H1 (cell line): ENCODE measurements at regions not wholly inside any gene's neighbourhood (a gene's known extent, or its start where the extent isn't known, plus 50 kb on each side); places are given as distances from the start of the nearest gene placed in this dataset.

Experiments used
- CTCF ChIA-PET: fragments of 300-600 bp; sonication (Branson Sonifier 250); formaldehyde crosslinking; loops from one replicate; lab custom pipeline; 2021; ENCODE audit not compliant: partially characterized antibody; lab: Charles Lee
- POLR2A ChIA-PET: fragments of 300-600 bp; sonication (Branson Sonifier 250); formaldehyde crosslinking; loops from one replicate; lab custom pipeline; 2021; ENCODE audit warnings: inconsistent platforms; ENCODE audit not compliant: partially characterized antibody; lab: Charles Lee
- DNase-seq, 2 experiments: peaks; one replicate each; pipeline versions ENCODE4 v3.0.0 to v3.0.0-alpha.2; 2010 to 2022; ENCODE audit warnings: low spot score in 2 of 2, low read depth in 1 of 2, mixed read lengths in 1 of 2
- FAIRE-seq: peaks from 2 replicates; lab custom pipeline; 2011; peaks lifted over from hg19 to GRCh38; lab: Jason Lieb, UNC
- H2AFZ ChIP-seq: 2 replicates; pipeline ENCODE4 v1.8.1; 2012; ENCODE audit warnings: low read length, inconsistent platforms
- H2AK5ac ChIP-seq: 2 replicates; pipeline ENCODE4 v1.6.1; 2013; ENCODE audit warnings: low read depth, low read length
- H2BK120ac ChIP-seq: replicated peaks from 2 replicates; pipeline ENCODE3; 2013; ENCODE audit warnings: low read depth, low read length, inconsistent platforms
- H2BK12ac ChIP-seq: 2 replicates; pipeline ENCODE4 v1.6.1; 2013; ENCODE audit warnings: low read depth, low read length
- H2BK15ac ChIP-seq: 2 replicates; pipeline ENCODE4 v1.6.1; 2013; ENCODE audit warnings: low read length
- H2BK20ac ChIP-seq: 2 replicates; pipeline ENCODE4 v1.6.1; 2013; ENCODE audit warnings: low read length
- H2BK5ac ChIP-seq: 2 replicates; pipeline ENCODE4 v1.6.1; 2013; ENCODE audit warnings: low read depth, low read length
- H3K14ac ChIP-seq: 2 replicates; pipeline ENCODE4 v1.6.1; 2013; ENCODE audit warnings: inconsistent platforms; ENCODE audit not compliant: insufficient read length
- H3K18ac ChIP-seq: 2 replicates; pipeline ENCODE4 v1.6.1; 2013; ENCODE audit warnings: low read length; ENCODE audit errors: extremely low read depth
- H3K23ac ChIP-seq: 2 replicates; pipeline ENCODE4 v1.6.1; 2013; ENCODE audit warnings: inconsistent platforms; ENCODE audit not compliant: insufficient read length
- H3K23me2 ChIP-seq: 2 replicates; pipeline ENCODE4 v1.6.1; 2013; ENCODE audit warnings: low read depth, low read length
- H3K27ac ChIP-seq: 2 replicates; pipeline ENCODE4 v1.6.1; 2011; ENCODE audit warnings: low read depth, low read length, inconsistent platforms
- H3K27me3 ChIP-seq, 4 experiments: replicated peaks in 1 of 4; 1 replicate in 1 of 4; 2 replicates in 3 of 4; pipeline versions ENCODE4 v1.6.1 to v1.8.1; 2011 to 2013; ENCODE audit warnings: low read length in 3 of 4, mild to moderate bottlenecking in 3 of 4, inconsistent platforms in 2 of 4, mixed read lengths in 2 of 4, moderate library complexity in 1 of 4; ENCODE audit not compliant: control insufficient read depth in 3 of 4, insufficient read depth in 3 of 4; ENCODE audit errors: extremely low read depth in 1 of 4
- H3K36me3 ChIP-seq, 4 experiments: 2 replicates each; pipeline versions ENCODE4 v1.6.1 to v1.8.1; 2011 to 2013; ENCODE audit warnings: mild to moderate bottlenecking in 4 of 4, low read length in 3 of 4, moderate library complexity in 2 of 4, control low read depth in 1 of 4, inconsistent platforms in 1 of 4; ENCODE audit not compliant: insufficient read depth in 4 of 4, control insufficient read depth in 2 of 4
- H3K4ac ChIP-seq: replicated peaks from 2 replicates; pipeline ENCODE3; 2013; ENCODE audit warnings: low read length, low read depth, mixed read lengths, inconsistent platforms; ENCODE audit not compliant: insufficient read length
- H3K4me1 ChIP-seq, 4 experiments: replicated peaks in 1 of 4; 1 replicate in 1 of 4; 2 replicates in 3 of 4; pipeline versions ENCODE4 v1.6.1 to v1.8.1; 2011 to 2013; ENCODE audit warnings: low read length in 3 of 4, inconsistent platforms in 2 of 4, mixed read lengths in 1 of 4; ENCODE audit not compliant: insufficient read depth in 4 of 4, control insufficient read depth in 3 of 4
- H3K4me2 ChIP-seq, 2 experiments: 2 replicates each; pipeline versions ENCODE4 v1.6.1 to v1.8.1; 2011 to 2013; ENCODE audit warnings: low read depth in 2 of 2, low read length in 2 of 2, control low read depth in 1 of 2, inconsistent platforms in 1 of 2, mild to moderate bottlenecking in 1 of 2; ENCODE audit not compliant: insufficient read depth in 1 of 2
- H3K4me3 ChIP-seq, 4 experiments: fragments of 200-600, 300-600 bp in 1 of 4; sonication (generic), shearing (Covaris generic), sonication (Bioruptor Twin) in 1 of 4; 2 replicates each; pipeline versions ENCODE4 v1.5.1 to v1.8.1; 2011 to 2016; ENCODE audit warnings: low read length in 4 of 4, low read depth in 3 of 4, control low read depth in 2 of 4, inconsistent platforms in 2 of 4, mild to moderate bottlenecking in 2 of 4, mixed read lengths in 1 of 4, moderate library complexity in 1 of 4; ENCODE audit not compliant: insufficient read depth in 2 of 4; ENCODE audit errors: extremely low read depth in 1 of 4
- H3K56ac ChIP-seq: replicated peaks from 2 replicates; pipeline ENCODE3; 2013; ENCODE audit warnings: low read depth, mild to moderate bottlenecking, mixed read lengths, low read length, inconsistent platforms; ENCODE audit not compliant: insufficient read length
- H3K79me1 ChIP-seq: 2 replicates; pipeline ENCODE4 v1.6.1; 2013; ENCODE audit warnings: low read depth, low read length, control low read depth
- H3K79me2 ChIP-seq, 2 experiments: 2 replicates each; pipeline versions ENCODE4 v1.6.1 to v1.8.1; 2012 to 2013; ENCODE audit warnings: low read length in 2 of 2, mild to moderate bottlenecking in 2 of 2, inconsistent platforms in 1 of 2; ENCODE audit not compliant: insufficient read depth in 2 of 2, control insufficient read depth in 1 of 2
- H3K9ac ChIP-seq, 4 experiments: replicated peaks in 1 of 4; 1 replicate in 1 of 4; 2 replicates in 3 of 4; pipeline versions ENCODE4 v1.6.1 to v1.8.1; 2011 to 2013; ENCODE audit warnings: low read depth in 3 of 4, low read length in 3 of 4, control low read depth in 2 of 4, mild to moderate bottlenecking in 2 of 4, moderate library complexity in 2 of 4, inconsistent platforms in 1 of 4; ENCODE audit errors: extremely low read depth in 1 of 4
- H3K9me3 ChIP-seq, 2 experiments: 2 replicates each; pipeline versions ENCODE4 v1.6.1 to v1.8.1; 2012 to 2013; ENCODE audit warnings: mild to moderate bottlenecking in 2 of 2, moderate library complexity in 2 of 2, control low read depth in 1 of 2, inconsistent platforms in 1 of 2, low read depth in 1 of 2, low read length in 1 of 2, mixed read lengths in 1 of 2; ENCODE audit not compliant: insufficient read depth in 2 of 2
- H4K20me1 ChIP-seq, 2 experiments: replicated peaks in 1 of 2; 2 replicates each; pipeline versions ENCODE3 to v1.8.1; 2011 to 2013; ENCODE audit warnings: inconsistent platforms in 2 of 2, low read length in 2 of 2, mild to moderate bottlenecking in 1 of 2; ENCODE audit not compliant: insufficient read depth in 2 of 2, control insufficient read depth in 1 of 2
- H4K5ac ChIP-seq: 2 replicates; pipeline ENCODE4 v1.6.1; 2013; ENCODE audit warnings: low read length, low read depth, mixed read lengths, inconsistent platforms; ENCODE audit not compliant: insufficient read length
- H4K8ac ChIP-seq: 2 replicates; pipeline ENCODE4 v1.8.0; 2013; ENCODE audit warnings: mild to moderate bottlenecking, moderate library complexity, low read length, inconsistent platforms; ENCODE audit not compliant: insufficient read depth; ENCODE audit errors: extremely low read depth
- H4K91ac ChIP-seq: replicated peaks from 2 replicates; pipeline ENCODE3; 2013; ENCODE audit warnings: low read length, mixed read lengths, inconsistent platforms; ENCODE audit not compliant: insufficient read length
- CBX5 ChIP-seq: fragments of 300-800, 300-1000 bp; sonication (generic); IDR thresholded peaks from 2 replicates; pipeline ENCODE4 v1.7.1; 2016; ENCODE audit warnings: antibody characterized with exemption, low read length, low read depth
- E2F6 ChIP-seq: IDR thresholded peaks from 2 replicates; pipeline ENCODE4 v1.6.1; 2012; ENCODE audit warnings: inconsistent platforms
- EGR1 ChIP-seq: IDR thresholded peaks from 2 replicates; pipeline ENCODE4 v1.6.1; 2011; ENCODE audit warnings: low read depth, low read length, borderline replicate concordance
- EP300 ChIP-seq, 2 experiments: IDR thresholded peaks; 1 replicate in 1 of 2; 2 replicates in 1 of 2; pipeline ENCODE4 v1.6.1; 2011 to 2012; ENCODE audit warnings: low read depth in 2 of 2, low read length in 2 of 2, mild to moderate bottlenecking in 2 of 2, borderline replicate concordance in 1 of 2, inconsistent platforms in 1 of 2, moderate library complexity in 1 of 2
- EZH2 ChIP-seq: fragments of 200-600 bp; sonication (generic); IDR thresholded peaks from 2 replicates; pipeline ENCODE4 v1.7.1; 2012; ENCODE audit warnings: low read depth, mild to moderate bottlenecking, moderate library complexity, low read length, inconsistent platforms; ENCODE audit not compliant: severe bottlenecking
- KDM1A ChIP-seq: fragments of 200-600, 300-600 bp; sonication (generic); IDR thresholded peaks from 2 replicates; pipeline ENCODE4 v1.7.1; 2016; ENCODE audit warnings: mild to moderate bottlenecking, low read length, borderline replicate concordance
- PHF8 ChIP-seq: fragments of 200-600 bp; sonication (generic); conservative IDR thresholded peaks from 2 replicates; pipeline ENCODE4 v1.7.1; 2012; ENCODE audit warnings: low read depth, mild to moderate bottlenecking, inconsistent platforms, low read length, moderate library complexity
- POU5F1 ChIP-seq: IDR thresholded peaks from 2 replicates; pipeline ENCODE4 v1.6.1; 2011; ENCODE audit warnings: low read depth, mild to moderate bottlenecking, low read length, moderate library complexity
- RXRA ChIP-seq: IDR thresholded peaks from 2 replicates; pipeline ENCODE4 v1.6.1; 2011; ENCODE audit warnings: low read depth, mild to moderate bottlenecking, low read length, moderate library complexity; ENCODE audit not compliant: insufficient read depth
- SIN3A ChIP-seq, 2 experiments: IDR thresholded peaks in 1 of 2; conservative IDR thresholded peaks in 1 of 2; 2 replicates each; pipeline ENCODE4 v1.6.1; 2011 to 2012; ENCODE audit warnings: low read length in 2 of 2, improper control_type of control experiment in 1 of 2, low read depth in 1 of 2, mild to moderate bottlenecking in 1 of 2
- TAF7 ChIP-seq: optimal IDR thresholded peaks from 2 replicates; pipeline ENCODE3; 2011; ENCODE audit warnings: low read depth, mild to moderate bottlenecking, inconsistent platforms, low read length, moderate library complexity, borderline replicate concordance
- TCF12 ChIP-seq: IDR thresholded peaks from 2 replicates; pipeline ENCODE4 v1.6.1; 2011; ENCODE audit warnings: low read depth, mild to moderate bottlenecking, low read length
- WGBS, 2 experiments: shearing (Covaris generic) in 1 of 2; methylation state at CpG; one replicate each; pipeline versions ENCODE4 v1.1.6 to v1.1.7; 2013 to 2015; ENCODE audit warnings: low lambda C conversion rate in 2 of 2, mixed read lengths in 2 of 2, inconsistent platforms in 1 of 2, low coverage in 1 of 2, missing lambda C conversion rate in 1 of 2; ENCODE audit not compliant: insufficient replicate concordance in 2 of 2, insufficient coverage in 1 of 2, insufficient read length in 1 of 2; ENCODE audit errors: extremely low coverage in 1 of 2, missing lambda C conversion rate in 1 of 2; 5-methylcytosine and 5-hydroxymethylcytosine counted together

- H3K4me1 ChIP-seq, result no peaks in the 10 kb centered on the region
- no peak overlapping the region for H2AK5ac ChIP-seq
- H2BK20ac ChIP-seq, result no peak overlapping the region
- 0 out of 2 replicates have a peak overlapping the region, but pooled peaks have one; percentile 53 for H2AFZ ChIP-seq
- no peaks in the 10 kb centered on the region for H3K36me3 ChIP-seq
- no peak overlapping the region for H2BK5ac ChIP-seq
- H3K9ac ChIP-seq, result no peak overlapping the region
- H3K4ac ChIP-seq, result no peak overlapping the region
- H3K14ac ChIP-seq, result no peak overlapping the region
- POLR2A ChIA-PET, result no interaction called here
- no peak overlapping the region for H3K4me2 ChIP-seq
- H3K23ac ChIP-seq, result no peak overlapping the region
- FAIRE-seq (no peak), DNase-seq (no peak)
- H4K5ac ChIP-seq, result no peak overlapping the region
- no peak overlapping the region for H3K4me3 ChIP-seq
- H3K79me1 ChIP-seq, result no peaks in the 10 kb centered on the region
- no peaks in the 10 kb centered on the region for H3K23me2 ChIP-seq
- 90% methylated on average over 3 of the region's 3 CpGs; no CpG with 5 or more reads in 1 of the 2 experiments for WGBS, 2 experiments
- no peak overlapping the region for H2BK15ac ChIP-seq
- CTCF ChIA-PET, result interaction anchor here (0.7 to 2.2 kb wide), 4 partner anchors 9 to 34 kb away, joined by 3 to 7 read pairs (median 4); no protein-coding TSS in a partner anchor
- no peaks in the 10 kb centered on the region for H3K9me3 ChIP-seq
- no peak overlapping the region for H3K56ac ChIP-seq
- no peak overlapping the region for H2BK12ac ChIP-seq
- no peak overlapping the region for H4K8ac ChIP-seq
- H3K18ac ChIP-seq, result no peak overlapping the region
- H3K27ac ChIP-seq, result no peak overlapping the region
- H4K20me1 ChIP-seq, result no peaks in the 10 kb centered on the region
- H3K27me3 ChIP-seq, result no peaks in the 10 kb centered on the region
- no peak overlapping the region for H4K91ac ChIP-seq
- no peaks in the 10 kb centered on the region for H3K79me2 ChIP-seq
- H2BK120ac ChIP-seq, result no peak overlapping the region
- TF ChIP-seq EZH2 (no peak), TCF12 (no peak), E2F6 (no peak), CBX5 (no peak), RXRA (no peak), POU5F1 (no peak), TAF7 (no peak), KDM1A (no peak), EGR1 (no peak), SIN3A (conservative IDR thresholded peaks at IDR 0.05 in 1 of 2, IDR thresholded peaks at IDR 0.05 in 1 of 2; ENCODE audit: low read depth in 1 of 2, low read length in 2 of 2) (no peak), PHF8 (no peak), EP300 (IDR thresholded peaks at IDR 0.05; ENCODE audit: borderline replicate concordance in 1 of 2, low read depth in 2 of 2, low read length in 2 of 2) (no peak)
Observed at GRCh38 chr21:17352996-17353655, 159.7 kb upstream of the CXADR start.
